Endothelial cell of umbilical vein (primary cell): ENCODE measurements at regions not wholly inside any gene's neighbourhood (a gene's known extent, or its start where the extent isn't known, plus 50 kb on each side); places are given as distances from the start of the nearest gene placed in this dataset.

Experiments
- BruUV-seq: library from RNA; stranded (reverse); fragments of 400-500 nt; replicated peaks from 2 replicates; lab custom pipeline; 2021; lab: Mats Ljungman, UMichigan
- CTCF ChIA-PET: fragments of 300-600, 350-600 bp; sonication (Branson Sonifier 250); formaldehyde crosslinking; loops from one replicate; lab custom pipeline; 2021; ENCODE audit warnings: antibody characterized with exemption, inconsistent platforms; lab: Charles Lee
- POLR2A ChIA-PET: fragments of 300-600, 350-600 bp; sonication (Branson Sonifier 250); formaldehyde crosslinking; loops from one replicate; lab custom pipeline; 2021; ENCODE audit warnings: antibody characterized with exemption, inconsistent platforms; lab: Charles Lee
- DNase-seq: peaks from one replicate; pipeline ENCODE4 v3.0.0-alpha.2; 2011; ENCODE audit warnings: low read depth, low spot score
- FAIRE-seq: peaks from 2 replicates; lab custom pipeline; 2011; peaks lifted over from hg19 to GRCh38; lab: Jason Lieb, UNC
- H2AFZ ChIP-seq: 2 replicates; pipeline ENCODE4 v1.6.0; 2012; ENCODE audit warnings: low read depth, low read length, control low read depth, inconsistent platforms
- H3K27ac ChIP-seq: 2 replicates; pipeline ENCODE4 v1.5.1; 2011; ENCODE audit warnings: low read depth, mild to moderate bottlenecking, control low read depth, low read length, moderate library complexity; ENCODE audit not compliant: insufficient read depth
- H3K27me3 ChIP-seq, 2 experiments: 2 replicates each; pipeline versions ENCODE4 v1.6.0 to v1.6.1; 2011; ENCODE audit warnings: low read length in 2 of 2, mixed read lengths in 1 of 2; ENCODE audit not compliant: control insufficient read depth in 2 of 2, insufficient read depth in 2 of 2
- H3K36me3 ChIP-seq, 2 experiments: 2 replicates in 1 of 2; 3 replicates in 1 of 2; pipeline ENCODE4 v1.5.1; 2011; ENCODE audit warnings: low read length in 2 of 2, mild to moderate bottlenecking in 1 of 2, moderate library complexity in 1 of 2; ENCODE audit not compliant: control insufficient read depth in 2 of 2, insufficient read depth in 2 of 2; ENCODE audit errors: extremely low read depth in 1 of 2
- H3K4me1 ChIP-seq: 3 replicates; pipeline ENCODE4 v1.5.1; 2011; ENCODE audit warnings: mild to moderate bottlenecking, low read length; ENCODE audit not compliant: control insufficient read depth, insufficient read depth; ENCODE audit errors: extremely low read depth
- H3K4me2 ChIP-seq: 2 replicates; pipeline ENCODE4 v1.6.1; 2011; ENCODE audit warnings: low read length, control low read depth, mixed read lengths; ENCODE audit not compliant: insufficient read depth
- H3K4me3 ChIP-seq, 3 experiments: fragments of 200-600 bp in 1 of 3; sonication (generic), shearing (Covaris generic) in 1 of 3; replicated peaks in 1 of 3; 2 replicates each; pipeline ENCODE4 v1.5.1; 2011 to 2016; ENCODE audit warnings: control low read depth in 3 of 3, low read length in 3 of 3, mild to moderate bottlenecking in 2 of 3, inconsistent platforms in 1 of 3, low read depth in 1 of 3, moderate library complexity in 1 of 3; ENCODE audit not compliant: insufficient read depth in 1 of 3
- H3K79me2 ChIP-seq: 2 replicates; pipeline ENCODE4 v1.6.0; 2012; ENCODE audit warnings: low read length, inconsistent platforms; ENCODE audit not compliant: control insufficient read depth, insufficient read depth
- H3K9ac ChIP-seq: replicated peaks from 2 replicates; pipeline ENCODE3; 2011; ENCODE audit warnings: low read length, control low read depth; ENCODE audit not compliant: insufficient read depth; ENCODE audit errors: extremely low read depth
- H3K9me1 ChIP-seq: replicated peaks from 3 replicates; pipeline ENCODE4 v1.6.0; 2011; ENCODE audit warnings: mild to moderate bottlenecking, low read length; ENCODE audit not compliant: control insufficient read depth, insufficient read depth; ENCODE audit errors: extremely low read depth
- H3K9me3 ChIP-seq: replicated peaks from 2 replicates; pipeline ENCODE4 v1.5.1; 2012; ENCODE audit warnings: low read length, inconsistent platforms; ENCODE audit not compliant: control insufficient read depth, insufficient read depth
- H4K20me1 ChIP-seq: replicated peaks from 2 replicates; pipeline ENCODE3; 2011; ENCODE audit warnings: mild to moderate bottlenecking, low read length; ENCODE audit not compliant: control insufficient read depth, insufficient read depth; ENCODE audit errors: extremely low read depth
- CTCF ChIP-seq, 2 donors: IDR thresholded peaks; 1 replicate in 1 of 2; 2 replicates in 1 of 2; pipeline ENCODE4 v1.5.1; 2011; ENCODE audit warnings: low read length in 2 of 2, mild to moderate bottlenecking in 2 of 2, moderate library complexity in 2 of 2, control low read depth in 1 of 2, inconsistent platforms in 1 of 2, low read depth in 1 of 2; ENCODE audit not compliant: insufficient read depth in 1 of 2; ENCODE audit errors: extremely low read depth in 1 of 2
- EZH2 ChIP-seq: IDR thresholded peaks from 2 replicates; pipeline ENCODE4 v1.6.1; 2012; ENCODE audit warnings: borderline replicate concordance, low read depth, mild to moderate bottlenecking, moderate library complexity, low read length, inconsistent platforms; ENCODE audit not compliant: severe bottlenecking
- FOS ChIP-seq: IDR thresholded peaks from 2 replicates; pipeline ENCODE4 v1.6.1; 2011; ENCODE audit warnings: mild to moderate bottlenecking, low read length, moderate library complexity, borderline replicate concordance; ENCODE audit not compliant: insufficient read depth
- GATA2 ChIP-seq: IDR thresholded peaks from 2 replicates; pipeline ENCODE4 v1.7.0; 2011; ENCODE audit warnings: low read depth, mild to moderate bottlenecking, moderate library complexity, mixed read lengths, low read length; ENCODE audit not compliant: insufficient read length, insufficient read depth
- JUN ChIP-seq: IDR thresholded peaks from 2 replicates; pipeline ENCODE4 v1.6.1; 2011; ENCODE audit warnings: borderline replicate concordance, low read depth; ENCODE audit not compliant: insufficient read length, insufficient read depth
- MAX ChIP-seq: IDR thresholded peaks from 2 replicates; pipeline ENCODE4 v1.6.1; 2011; ENCODE audit not compliant: insufficient read depth, insufficient read length
- MYC ChIP-seq: IDR thresholded peaks from one replicate; pipeline ENCODE4 v1.6.1; 2011; ENCODE audit warnings: mild to moderate bottlenecking, low read depth, low read length
- POLR2A ChIP-seq: IDR thresholded peaks from 2 replicates; pipeline ENCODE4 v1.6.1; 2012; ENCODE audit warnings: low read depth, mild to moderate bottlenecking, control low read depth, low read length
- POLR2AphosphoS5 ChIP-seq: IDR thresholded peaks from 2 replicates; pipeline ENCODE4 v1.6.1; 2012; ENCODE audit warnings: low read depth, mild to moderate bottlenecking, control low read depth, low read length, moderate library complexity; ENCODE audit not compliant: insufficient read depth
- dilution Hi-C: fragments of 300-500 bp; cut with MboI; formaldehyde crosslinking; loops from one replicate; pipeline ENCODE4 v1.15.0; 2019; ENCODE audit warnings: low sequenced_read_pairs; ENCODE audit not compliant: extremely low pct_ligation_motif_present
- intact Hi-C: fragments of 100-400 bp; cut with micrococcal nuclease; formaldehyde crosslinking; loops from one replicate; pipeline ENCODE4 v1.10.0; 2022

- DNase-seq: peak; percentile 32
- intact Hi-C loops (no loop called here), dilution Hi-C loops (no loop called here)
- Histone ChIP-seq H3K9ac (no peak overlapping the region), H4K20me1 (no peaks in the 10 kb centered on the region), H3K9me3 (no peaks in the 10 kb centered on the region), H2AFZ (no peak overlapping the region), H3K27ac (no peak overlapping the region), H3K27me3 (no peaks in the 10 kb centered on the region), H3K4me2 (no peak overlapping the region), H3K4me3 (no peak overlapping the region), H3K4me1 (no peaks in the 10 kb centered on the region), H3K79me2 (no peaks in the 10 kb centered on the region), H3K36me3 (no peaks in the 10 kb centered on the region), H3K9me1 (no peaks in the 10 kb centered on the region)
- no peak for FAIRE-seq
- ChIA-PET CTCF (no interaction called here), POLR2A (no interaction called here)
- BruUV-seq: no TSS peak
- TF ChIP-seq FOS (no peak), MAX (no peak), JUN (no peak), POLR2AphosphoS5 (no peak), GATA2 (no peak), CTCF (IDR thresholded peaks at IDR 0.05; ENCODE audit: extremely low read depth in 1 of 2, insufficient read depth in 1 of 2, low read depth in 1 of 2, low read length in 2 of 2) (no peak), POLR2A (no peak), MYC (no peak), EZH2 (no peak)
These were observed 70.8 kb upstream of the MEOX2 start for GRCh38 chr7:15757041-15758000.
